Spleen (tissue), 11 donors: ENCODE measurements at regions not wholly inside any gene's neighbourhood (a gene's known extent, or its start where the extent isn't known, plus 50 kb on each side); places are given as distances from the start of the nearest gene placed in this dataset.

Experiments used
- DNase-seq: peaks from one replicate; pipeline ENCODE4 v3.0.0-alpha.2; 2020
- H3K27ac ChIP-seq, 8 donors: fragments of 200-600 bp; sonication (generic) in 7 of 8; 1 replicate in 4 of 8; 2 replicates in 4 of 8; pipeline versions ENCODE4 v1.5.0 to v1.8.0; 2016 to 2021; ENCODE audit warnings: inconsistent platforms in 4 of 8, mild to moderate bottlenecking in 4 of 8, moderate library complexity in 1 of 8
- H3K27me3 ChIP-seq, 7 donors: fragments of 200-600 bp; sonication (generic) in 6 of 7; replicated peaks in 1 of 7; 1 replicate in 4 of 7; 2 replicates in 3 of 7; pipeline versions ENCODE4 v1.5.0 to v1.8.0; 2016 to 2021; ENCODE audit warnings: inconsistent platforms in 3 of 7, mild to moderate bottlenecking in 1 of 7
- H3K36me3 ChIP-seq, 6 donors: fragments of 200-600 bp; sonication (generic) in 5 of 6; 1 replicate in 4 of 6; 2 replicates in 2 of 6; pipeline versions ENCODE4 v1.5.0 to v1.8.0; 2016 to 2021; ENCODE audit warnings: inconsistent platforms in 2 of 6
- H3K4me1 ChIP-seq, 6 donors: fragments of 200-600 bp; sonication (generic) in 5 of 6; 1 replicate in 3 of 6; 2 replicates in 3 of 6; pipeline versions ENCODE4 v1.5.0 to v1.8.0; 2016 to 2021; ENCODE audit warnings: inconsistent platforms in 3 of 6
- H3K4me3 ChIP-seq, 8 donors: fragments of 200-600 bp; sonication (generic) in 7 of 8; 1 replicate in 4 of 8; 2 replicates in 4 of 8; pipeline versions ENCODE4 v1.5.0 to v1.8.0; 2016 to 2021; ENCODE audit warnings: inconsistent platforms in 4 of 8, mild to moderate bottlenecking in 4 of 8, moderate library complexity in 2 of 8
- H3K9me3 ChIP-seq, 8 donors: fragments of 200-600 bp; sonication (generic) in 7 of 8; 1 replicate in 4 of 8; 2 replicates in 4 of 8; pipeline versions ENCODE4 v1.5.0 to v1.8.0; 2016 to 2021; ENCODE audit warnings: inconsistent platforms in 4 of 8
- CTCF ChIP-seq, 11 experiments: fragments of 200-600 bp in 7 of 11; fragments of 450-650 bp in 4 of 11; sonication (generic) in 4 of 11; IDR thresholded peaks in 8 of 11; conservative IDR thresholded peaks in 3 of 11; 1 replicate in 7 of 11; 2 replicates in 4 of 11; pipeline versions ENCODE4 v1.4.0 to v1.8.0; 2016 to 2021; ENCODE audit warnings: antibody characterized with exemption in 11 of 11, inconsistent platforms in 4 of 11, mild to moderate bottlenecking in 1 of 11
- POLR2A ChIP-seq, 3 donors: fragments of 450-650 bp; IDR thresholded peaks; one replicate each; pipeline ENCODE4 v1.5.1; 2017; ENCODE audit warnings: antibody characterized with exemption in 3 of 3, mild to moderate bottlenecking in 1 of 3
- POLR2AphosphoS5 ChIP-seq, 3 donors: sonication (generic); formaldehyde crosslinking; IDR thresholded peaks; one replicate each; pipeline ENCODE4 v1.5.1; 2017; ENCODE audit warnings: antibody characterized with exemption in 3 of 3
- WGBS, 5 donors: extraction: QIAGEN DNeasy Blood & Tissue Kit in 3 of 5; methylation state at CpG; one replicate each; pipeline versions ENCODE4 v1.1.5 to v1.1.7; 2013 to 2018; 5-methylcytosine and 5-hydroxymethylcytosine counted together
- intact Hi-C: fragments of 100-400 bp; cut with DNase I; formaldehyde crosslinking; loops from one replicate; pipeline ENCODE4 v1.15.0; 2023; ENCODE audit warnings: low total_unique reads
- donor health status: healthy with polysubstance abuse.
- donor health status: DM: no; HTN: no; CAD: no; lungs with moderate emphysema.
- donor health status: DM: no; HTN: no; CAD: no.
- donor health status: Bipolar disorder and iron deficiency.
- donor health status: healthy.
- donor health status: DM: no; HTN: no; CAD: no.
- donor health status: DM: yes; HTN: yes; CAD: no.

GRCh38 chr3:64885055-64885454 lies 197.3 kb upstream of the ADAMTS9 start:
- TF ChIP-seq POLR2A (IDR thresholded peaks at IDR 0.05) (no peak), POLR2AphosphoS5 (IDR thresholded peaks at IDR 0.05) (no peak), CTCF (IDR thresholded peaks at IDR 0.05 in 8 of 11, conservative IDR thresholded peaks at IDR 0.05 in 3 of 11) (no peak)
- DNase-seq = no peak
- Histone ChIP-seq H3K4me3 (no peak overlapping the region), H3K27me3 (no peaks in the 10 kb centered on the region), H3K4me1 (peaks cover 0 to 5% (median 4%) of the 10 kb centered on the region in 6 donors), H3K9me3 (peaks cover 0 to 24% (median 7%) of the 10 kb centered on the region in 8 donors), H3K27ac (no peak overlapping the region), H3K36me3 (no peaks in the 10 kb centered on the region)
- intact Hi-C loops = no loop called here
- WGBS, 5 donors = 73 to 83% (median 75%) methylated on average over 3 of the region's 3 CpGs

- H3K27ac ChIP-seq = no peak overlapping the region
- intact Hi-C loops = no loop called here
- peaks cover 0 to 25% (median 7%) of the 10 kb centered on the region in 8 donors for H3K9me3 ChIP-seq
- DNase-seq = no peak
- no peak for TF ChIP-seq POLR2AphosphoS5 (IDR thresholded peaks at IDR 0.05)
- no peak for TF ChIP-seq POLR2A (IDR thresholded peaks at IDR 0.05)
- no peak for TF ChIP-seq CTCF (IDR thresholded peaks at IDR 0.05 in 8 of 11, conservative IDR thresholded peaks at IDR 0.05 in 3 of 11)
- H3K27me3 ChIP-seq = no peaks in the 10 kb centered on the region
- no peaks in the 10 kb centered on the region for H3K36me3 ChIP-seq
- no peak overlapping the region for H3K4me3 ChIP-seq
- peaks cover 0 to 5% (median 0%) of the 10 kb centered on the region in 6 donors for H3K4me1 ChIP-seq
- WGBS, 5 donors = 44 to 74% (median 60%) methylated on average over 3 of the region's 3 CpGs
Measured at GRCh38 chr3:64884536-64884935, 196.7 kb upstream of the ADAMTS9 start.

- H3K27ac ChIP-seq = peak overlapping the region in 5 of 8 donors; percentile 35 to 55 (median 39)
- H3K27me3 ChIP-seq = no peaks in the 10 kb centered on the region
- TF ChIP-seq CTCF (IDR thresholded peaks at IDR 0.05 in 8 of 11, conservative IDR thresholded peaks at IDR 0.05 in 3 of 11) (no peak), POLR2AphosphoS5 (IDR thresholded peaks at IDR 0.05) (peak in 1 of 3 donors; percentile 45), POLR2A (IDR thresholded peaks at IDR 0.05) (no peak)
- no peak overlapping the region for H3K4me3 ChIP-seq
- no peak for DNase-seq
- H3K36me3 ChIP-seq = no peaks in the 10 kb centered on the region
- peaks cover 0 to 22% (median 7%) of the 10 kb centered on the region in 8 donors for H3K9me3 ChIP-seq
- intact Hi-C loops = no loop called here
- H3K4me1 ChIP-seq = no peaks in the 10 kb centered on the region
Measured at GRCh38 chr3:64880916-64881315, 193.1 kb upstream of the ADAMTS9 start.

- Histone ChIP-seq H3K4me3 (no peak overlapping the region), H3K4me1 (no peaks in the 10 kb centered on the region), H3K9me3 (peaks cover 0 to 17% (median 7%) of the 10 kb centered on the region in 8 donors), H3K36me3 (no peaks in the 10 kb centered on the region), H3K27ac (no peak overlapping the region), H3K27me3 (no peaks in the 10 kb centered on the region)
- TF ChIP-seq POLR2A (IDR thresholded peaks at IDR 0.05) (no peak), POLR2AphosphoS5 (IDR thresholded peaks at IDR 0.05) (no peak), CTCF (IDR thresholded peaks at IDR 0.05 in 8 of 11, conservative IDR thresholded peaks at IDR 0.05 in 3 of 11) (no peak)
- WGBS, 5 donors = 78 to 90% (median 83%) methylated on average over 2 of the region's 2 CpGs
- intact Hi-C loops = no loop called here
- DNase-seq = no peak
Measured at GRCh38 chr3:64878362-64878761, 190.6 kb upstream of the ADAMTS9 start.
